HepG2 (cell line): ENCODE measurements at regions not wholly inside any gene's neighbourhood (a gene's known extent, or its start where the extent isn't known, plus 50 kb on each side); places are given as distances from the start of the nearest gene placed in this dataset.

Experiments used
- ATAC-seq: fragments of 200-7000 bp; cut with Tn5 transposase; 3 replicates; pipeline ENCODE4 v1.9.1; 2020; ENCODE audit warnings: mild to moderate bottlenecking, moderate library complexity
- BruUV-seq: library from RNA; stranded (reverse); fragments of 400-500 nt; replicated peaks from 2 replicates; lab custom pipeline; 2021; lab: Mats Ljungman, UMichigan
- CTCF ChIA-PET: fragments of 300-600 bp; formaldehyde crosslinking; extraction: SDS; loops from one replicate; lab custom pipeline; 2021; ENCODE audit warnings: low total read pairs, inconsistent platforms, low intra/inter-chr PET ratio; lab: Yijun Ruan, JAX
- POLR2A ChIA-PET: fragments of 350-600 bp; sonication (Branson Sonifier 250); formaldehyde crosslinking; loops from one replicate; lab custom pipeline; 2020; ENCODE audit warnings: antibody characterized with exemption, inconsistent platforms; lab: Yijun Ruan, JAX
- DNase-seq: peaks from one replicate; pipeline ENCODE4 v3.0.0-alpha.2; 2015; ENCODE audit warnings: low spot score
- FAIRE-seq: peaks from 3 replicates; lab custom pipeline; 2011; peaks lifted over from hg19 to GRCh38; lab: Jason Lieb, UNC
- H2AFZ ChIP-seq: one replicate; pipeline ENCODE4 v1.6.1; 2011; ENCODE audit warnings: low read length, inconsistent platforms
- H3K27ac ChIP-seq: fragments of 300-600 bp; 3 replicates; pipeline ENCODE4 v1.8.0; 2011; ENCODE audit warnings: mixed run types, mild to moderate bottlenecking, mixed read lengths, low read length, inconsistent platforms; ENCODE audit not compliant: insufficient read depth; ENCODE audit errors: extremely low read length
- H3K27me3 ChIP-seq, 2 experiments: fragments of 200-600 bp in 1 of 2; 2 replicates in 1 of 2; 3 replicates in 1 of 2; pipeline versions ENCODE4 v1.6.0 to v1.8.0; 2011; ENCODE audit warnings: low read length in 2 of 2, mild to moderate bottlenecking in 2 of 2, moderate library complexity in 2 of 2, inconsistent platforms in 1 of 2; ENCODE audit not compliant: insufficient read depth in 2 of 2, control insufficient read depth in 1 of 2
- H3K36me3 ChIP-seq, 2 experiments: fragments of 200-600 bp in 1 of 2; replicated peaks in 1 of 2; 2 replicates in 1 of 2; 3 replicates in 1 of 2; pipeline versions ENCODE4 v1.5.1 to v1.8.0; 2011; ENCODE audit warnings: low read length in 2 of 2, inconsistent platforms in 1 of 2; ENCODE audit not compliant: insufficient read depth in 2 of 2, control insufficient read depth in 1 of 2
- H3K4me1 ChIP-seq: 2 replicates; pipeline ENCODE4 v1.5.1; 2012; ENCODE audit warnings: low read length, inconsistent platforms; ENCODE audit not compliant: insufficient read depth
- H3K4me2 ChIP-seq: 2 replicates; pipeline ENCODE4 v1.6.0; 2011; ENCODE audit warnings: low read depth, low read length, inconsistent platforms
- H3K4me3 ChIP-seq, 3 experiments: fragments of 200-600 bp in 1 of 3; sonication (generic), shearing (Covaris generic) in 1 of 3; replicated peaks in 1 of 3; 2 replicates each; pipeline ENCODE4 v1.5.1; 2011 to 2016; ENCODE audit warnings: low read length in 3 of 3, inconsistent platforms in 2 of 3, low read depth in 2 of 3, mild to moderate bottlenecking in 2 of 3, control low read depth in 1 of 3, mixed read lengths in 1 of 3; ENCODE audit not compliant: insufficient read depth in 1 of 3
- H3K79me2 ChIP-seq: one replicate; pipeline ENCODE4 v1.6.1; 2011; ENCODE audit warnings: low read length, inconsistent platforms; ENCODE audit not compliant: insufficient read depth
- H3K9ac ChIP-seq: 2 replicates; pipeline ENCODE4 v1.6.0; 2011; ENCODE audit warnings: mild to moderate bottlenecking, low read depth, low read length, inconsistent platforms; ENCODE audit not compliant: insufficient read depth
- H3K9me3 ChIP-seq: 2 replicates; pipeline ENCODE4 v1.5.1; 2012; ENCODE audit warnings: mild to moderate bottlenecking, low read length
- H4K20me1 ChIP-seq: 2 replicates; pipeline ENCODE4 v1.6.0; 2011; ENCODE audit warnings: inconsistent platforms, mild to moderate bottlenecking, low read length, moderate library complexity; ENCODE audit not compliant: insufficient read depth
- RFX3 ChIP-seq: IDR thresholded peaks from 2 replicates; pipeline ENCODE4 v1.6.1; 2016; ENCODE audit warnings: missing biosample characterization, missing genetic modification reagents
- ZNF780A ChIP-seq: sonication (generic); formaldehyde crosslinking; IDR thresholded peaks from 2 replicates; pipeline ENCODE4 v1.8.0; 2022; ENCODE audit warnings: mild to moderate bottlenecking, missing genetic modification reagents, moderate library complexity
- WGBS: methylation state at CpG from one replicate; pipeline ENCODE4 v1.1.6; 2017; ENCODE audit warnings: low lambda C conversion rate; 5-methylcytosine and 5-hydroxymethylcytosine counted together
- in situ Hi-C: cut with HindIII; loops from 2 replicates; pipeline ENCODE4 v1.10.0; 2017; ENCODE audit warnings: low pct_unique_long_range_greater_than_20kb; ENCODE audit not compliant: extremely low pct_ligation_motif_present
- intact Hi-C: fragments of 100-400 bp; cut with micrococcal nuclease; formaldehyde crosslinking; loops from one replicate; pipeline ENCODE4 v1.10.0; 2022; ENCODE audit not compliant: unreplicated experiment
- TF ChIP-seq, protein P1 (sequence below): sonication (generic); formaldehyde crosslinking; IDR thresholded peaks from 2 replicates; pipeline ENCODE4 v1.5.0; 2020; ENCODE audit warnings: mild to moderate bottlenecking, missing genetic modification reagents, borderline replicate concordance

GRCh38 chr5:40333459-40334241 is 346.1 kb upstream of the PTGER4 start:
- no peak overlapping the region for H3K4me2 ChIP-seq
- ATAC-seq (no peak), FAIRE-seq (no peak), DNase-seq (no peak)
- no peak overlapping the region for H3K4me3 ChIP-seq
- H4K20me1 ChIP-seq = no peaks in the 10 kb centered on the region
- H3K36me3 ChIP-seq = no peaks in the 10 kb centered on the region
- 28% methylated on average over 4 of the region's 4 CpGs for WGBS
- H2AFZ ChIP-seq = no peak overlapping the region
- BruUV-seq = no TSS peak
- intact Hi-C loops = no loop called here
- no peaks in the 10 kb centered on the region for H3K79me2 ChIP-seq
- TF ChIP-seq RFX3 (CRISPR knock-in tag) = no peak
- TF ChIP-seq ZNF780A = no peak
- TF ChIP-seq, protein P1, sequence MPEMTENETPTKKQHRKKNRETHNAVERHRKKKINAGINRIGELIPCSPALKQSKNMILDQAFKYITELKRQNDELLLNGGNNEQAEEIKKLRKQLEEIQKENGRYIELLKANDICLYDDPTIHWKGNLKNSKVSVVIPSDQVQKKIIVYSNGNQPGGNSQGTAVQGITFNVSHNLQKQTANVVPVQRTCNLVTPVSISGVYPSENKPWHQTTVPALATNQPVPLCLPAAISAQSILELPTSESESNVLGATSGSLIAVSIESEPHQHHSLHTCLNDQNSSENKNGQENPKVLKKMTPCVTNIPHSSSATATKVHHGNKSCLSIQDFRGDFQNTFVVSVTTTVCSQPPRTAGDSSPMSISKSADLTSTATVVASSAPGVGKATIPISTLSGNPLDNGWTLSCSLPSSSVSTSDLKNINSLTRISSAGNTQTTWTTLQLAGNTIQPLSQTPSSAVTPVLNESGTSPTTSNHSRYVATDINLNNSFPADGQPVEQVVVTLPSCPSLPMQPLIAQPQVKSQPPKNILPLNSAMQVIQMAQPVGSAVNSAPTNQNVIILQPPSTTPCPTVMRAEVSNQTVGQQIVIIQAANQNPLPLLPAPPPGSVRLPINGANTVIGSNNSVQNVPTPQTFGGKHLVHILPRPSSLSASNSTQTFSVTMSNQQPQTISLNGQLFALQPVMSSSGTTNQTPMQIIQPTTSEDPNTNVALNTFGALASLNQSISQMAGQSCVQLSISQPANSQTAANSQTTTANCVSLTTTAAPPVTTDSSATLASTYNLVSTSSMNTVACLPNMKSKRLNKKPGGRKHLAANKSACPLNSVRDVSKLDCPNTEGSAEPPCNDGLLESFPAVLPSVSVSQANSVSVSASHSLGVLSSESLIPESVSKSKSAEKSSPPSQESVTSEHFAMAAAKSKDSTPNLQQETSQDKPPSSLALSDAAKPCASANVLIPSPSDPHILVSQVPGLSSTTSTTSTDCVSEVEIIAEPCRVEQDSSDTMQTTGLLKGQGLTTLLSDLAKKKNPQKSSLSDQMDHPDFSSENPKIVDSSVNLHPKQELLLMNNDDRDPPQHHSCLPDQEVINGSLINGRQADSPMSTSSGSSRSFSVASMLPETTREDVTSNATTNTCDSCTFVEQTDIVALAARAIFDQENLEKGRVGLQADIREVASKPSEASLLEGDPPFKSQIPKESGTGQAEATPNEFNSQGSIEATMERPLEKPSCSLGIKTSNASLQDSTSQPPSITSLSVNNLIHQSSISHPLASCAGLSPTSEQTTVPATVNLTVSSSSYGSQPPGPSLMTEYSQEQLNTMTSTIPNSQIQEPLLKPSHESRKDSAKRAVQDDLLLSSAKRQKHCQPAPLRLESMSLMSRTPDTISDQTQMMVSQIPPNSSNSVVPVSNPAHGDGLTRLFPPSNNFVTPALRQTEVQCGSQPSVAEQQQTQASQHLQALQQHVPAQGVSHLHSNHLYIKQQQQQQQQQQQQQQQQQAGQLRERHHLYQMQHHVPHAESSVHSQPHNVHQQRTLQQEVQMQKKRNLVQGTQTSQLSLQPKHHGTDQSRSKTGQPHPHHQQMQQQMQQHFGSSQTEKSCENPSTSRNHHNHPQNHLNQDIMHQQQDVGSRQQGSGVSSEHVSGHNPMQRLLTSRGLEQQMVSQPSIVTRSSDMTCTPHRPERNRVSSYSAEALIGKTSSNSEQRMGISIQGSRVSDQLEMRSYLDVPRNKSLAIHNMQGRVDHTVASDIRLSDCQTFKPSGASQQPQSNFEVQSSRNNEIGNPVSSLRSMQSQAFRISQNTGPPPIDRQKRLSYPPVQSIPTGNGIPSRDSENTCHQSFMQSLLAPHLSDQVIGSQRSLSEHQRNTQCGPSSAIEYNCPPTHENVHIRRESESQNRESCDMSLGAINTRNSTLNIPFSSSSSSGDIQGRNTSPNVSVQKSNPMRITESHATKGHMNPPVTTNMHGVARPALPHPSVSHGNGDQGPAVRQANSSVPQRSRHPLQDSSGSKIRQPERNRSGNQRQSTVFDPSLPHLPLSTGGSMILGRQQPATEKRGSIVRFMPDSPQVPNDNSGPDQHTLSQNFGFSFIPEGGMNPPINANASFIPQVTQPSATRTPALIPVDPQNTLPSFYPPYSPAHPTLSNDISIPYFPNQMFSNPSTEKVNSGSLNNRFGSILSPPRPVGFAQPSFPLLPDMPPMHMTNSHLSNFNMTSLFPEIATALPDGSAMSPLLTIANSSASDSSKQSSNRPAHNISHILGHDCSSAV (CRISPR knock-in tag) = no peak
- in situ Hi-C loops = no loop called here
- H3K27ac ChIP-seq = no peak overlapping the region
- H3K9ac ChIP-seq = no peak overlapping the region
- POLR2A ChIA-PET = no interaction called here
- H3K27me3 ChIP-seq = no peaks in the 10 kb centered on the region; a peak in 1 of 5 replicates
- CTCF ChIA-PET = no interaction called here
- H3K4me1 ChIP-seq = no peaks in the 10 kb centered on the region
- no peaks in the 10 kb centered on the region for H3K9me3 ChIP-seq
